22Rv1 (cell line): ENCODE measurements at regions not wholly inside any gene's neighbourhood (a gene's known extent, or its start where the extent isn't known, plus 50 kb on each side); places are given as distances from the start of the nearest gene placed in this dataset.

Experiments
- CTCF ChIP-seq: fragments of 450-650 bp; IDR thresholded peaks from 2 replicates; pipeline ENCODE4 v1.5.1; 2017; ENCODE audit warnings: mild to moderate bottlenecking
- ZFX ChIP-seq: fragments of 450-650 bp; IDR thresholded peaks from 2 replicates; pipeline ENCODE4 v1.6.1; 2017; ENCODE audit warnings: antibody characterized with exemption, borderline replicate concordance

- TF ChIP-seq CTCF = no peak
- TF ChIP-seq ZFX = no peak
These were observed 1257.3 kb downstream of the DIAPH3 start for GRCh38 chr13:58906329-58907007.
